Esophagus muscularis mucosa (tissue), 4 donors: ENCODE measurements at regions not wholly inside any gene's neighbourhood (a gene's known extent, or its start where the extent isn't known, plus 50 kb on each side); places are given as distances from the start of the nearest gene placed in this dataset.
"Not testable (repeated sequence)": the region's sequence is repeated elsewhere in the genome, so short reads cannot be mapped to it uniquely, and the experiment has no call there.

Source experiments
- DNase-seq: peaks from one replicate; pipeline ENCODE4 v3.0.0-alpha.2; 2017; ENCODE audit errors: extremely low spot score
- H3K27ac ChIP-seq, 4 donors: fragments of 200-600 bp; sonication (generic); replicated peaks in 1 of 4; 1 replicate in 3 of 4; 2 replicates in 1 of 4; pipeline ENCODE4 v1.5.1; 2016 to 2019; ENCODE audit warnings: mild to moderate bottlenecking in 1 of 4
- H3K27me3 ChIP-seq, 4 donors: fragments of 200-600 bp; sonication (generic); one replicate each; pipeline versions ENCODE4 v1.5.1 to v1.6.0; 2016 to 2019
- H3K36me3 ChIP-seq, 4 donors: fragments of 200-600 bp; sonication (generic); one replicate each; pipeline ENCODE4 v1.5.1; 2016 to 2019
- H3K4me1 ChIP-seq, 4 donors: fragments of 200-600 bp; sonication (generic); one replicate each; pipeline ENCODE4 v1.5.1; 2016 to 2019
- H3K4me3 ChIP-seq, 4 donors: fragments of 200-600 bp; sonication (generic); 1 replicate in 2 of 4; 2 replicates in 2 of 4; pipeline ENCODE4 v1.5.1; 2016 to 2019; ENCODE audit warnings: mild to moderate bottlenecking in 4 of 4, moderate library complexity in 1 of 4
- H3K9me3 ChIP-seq, 4 donors: fragments of 200-600 bp; sonication (generic); 1 replicate in 3 of 4; 2 replicates in 1 of 4; pipeline ENCODE4 v1.5.1; 2016 to 2019
- EP300 ChIP-seq: sonication (generic); formaldehyde crosslinking; IDR thresholded peaks from one replicate; pipeline ENCODE4 v1.6.1; 2017; ENCODE audit warnings: antibody characterized with exemption
- POLR2A ChIP-seq: fragments of 450-650 bp; IDR thresholded peaks from one replicate; pipeline ENCODE4 v1.6.1; 2017; ENCODE audit warnings: antibody characterized with exemption, moderate library complexity, mild to moderate bottlenecking, low read depth
- POLR2AphosphoS5 ChIP-seq, 2 donors: sonication (generic); formaldehyde crosslinking; IDR thresholded peaks; one replicate each; pipeline ENCODE4 v1.6.1; 2017; ENCODE audit warnings: antibody characterized with exemption in 2 of 2
- WGBS: methylation state at CpG from one replicate; pipeline ENCODE4 v1.1.5; 2018; 5-methylcytosine and 5-hydroxymethylcytosine counted together
- intact Hi-C: fragments of 100-400 bp; cut with DNase I; formaldehyde crosslinking; loops from one replicate; pipeline ENCODE4 v1.15.1; 2023
- TF ChIP-seq, protein P1 (sequence below), 3 experiments: fragments of 200-600 bp in 2 of 3; fragments of 450-650 bp in 1 of 3; sonication (generic) in 2 of 3; IDR thresholded peaks; one replicate each; pipeline ENCODE4 v1.5.1; 2017 to 2019; ENCODE audit warnings: antibody characterized with exemption in 3 of 3, mild to moderate bottlenecking in 2 of 3, moderate library complexity in 1 of 3

DNA sequence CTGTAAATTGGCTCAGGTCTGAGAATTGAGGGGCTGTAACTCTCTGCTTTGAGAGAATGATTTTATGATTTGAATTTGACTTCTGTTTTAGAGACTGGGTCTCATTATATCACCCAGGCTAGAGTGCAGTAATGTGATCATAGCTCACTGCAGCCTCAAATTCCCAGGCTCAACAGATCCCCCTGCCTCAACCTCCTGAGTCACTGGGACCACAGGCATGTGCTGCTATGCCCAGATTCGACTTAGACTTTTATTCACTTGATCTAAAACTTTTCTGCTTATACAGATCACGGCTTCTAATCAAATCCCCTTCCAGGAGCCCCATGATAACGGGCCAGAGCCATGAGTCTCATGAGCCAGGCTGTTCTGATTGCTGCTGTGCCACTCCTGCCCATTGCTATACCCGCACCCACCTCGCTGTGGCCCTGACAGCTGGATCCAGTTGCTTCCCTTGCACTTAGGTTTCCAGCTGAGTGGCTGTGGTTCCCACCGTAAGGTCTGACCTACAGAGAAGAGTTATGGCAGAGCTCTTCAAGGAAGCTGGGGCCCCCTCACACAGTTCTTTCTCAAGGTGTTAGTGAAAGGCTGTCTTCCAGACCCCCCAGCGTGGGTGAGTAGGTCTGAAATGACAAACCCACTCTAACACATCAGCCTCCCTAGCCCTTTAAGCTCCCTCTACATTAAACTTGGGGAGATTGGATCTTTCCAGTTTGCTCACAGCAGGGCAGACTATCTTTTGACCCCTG, 251.2 kb upstream of the SGCG start:
- peaks cover 0 to 25% (median 13%) of the 10 kb centered on the region in 4 donors for H3K4me1 ChIP-seq
- intact Hi-C loops = no loop called here
- no peaks in the 10 kb centered on the region for H3K9me3 ChIP-seq
- no peaks in the 10 kb centered on the region for H3K27me3 ChIP-seq
- H3K27ac ChIP-seq = no peak overlapping the region
- no peaks in the 10 kb centered on the region for H3K36me3 ChIP-seq
- no peak overlapping the region for H3K4me3 ChIP-seq
- WGBS = 88% methylated on average over 7 of the region's 7 CpGs
- no peak for DNase-seq
- TF ChIP-seq POLR2A (no peak), POLR2AphosphoS5 (IDR thresholded peaks at IDR 0.05) (no peak), EP300 (no peak)
- TF ChIP-seq, protein P1, sequence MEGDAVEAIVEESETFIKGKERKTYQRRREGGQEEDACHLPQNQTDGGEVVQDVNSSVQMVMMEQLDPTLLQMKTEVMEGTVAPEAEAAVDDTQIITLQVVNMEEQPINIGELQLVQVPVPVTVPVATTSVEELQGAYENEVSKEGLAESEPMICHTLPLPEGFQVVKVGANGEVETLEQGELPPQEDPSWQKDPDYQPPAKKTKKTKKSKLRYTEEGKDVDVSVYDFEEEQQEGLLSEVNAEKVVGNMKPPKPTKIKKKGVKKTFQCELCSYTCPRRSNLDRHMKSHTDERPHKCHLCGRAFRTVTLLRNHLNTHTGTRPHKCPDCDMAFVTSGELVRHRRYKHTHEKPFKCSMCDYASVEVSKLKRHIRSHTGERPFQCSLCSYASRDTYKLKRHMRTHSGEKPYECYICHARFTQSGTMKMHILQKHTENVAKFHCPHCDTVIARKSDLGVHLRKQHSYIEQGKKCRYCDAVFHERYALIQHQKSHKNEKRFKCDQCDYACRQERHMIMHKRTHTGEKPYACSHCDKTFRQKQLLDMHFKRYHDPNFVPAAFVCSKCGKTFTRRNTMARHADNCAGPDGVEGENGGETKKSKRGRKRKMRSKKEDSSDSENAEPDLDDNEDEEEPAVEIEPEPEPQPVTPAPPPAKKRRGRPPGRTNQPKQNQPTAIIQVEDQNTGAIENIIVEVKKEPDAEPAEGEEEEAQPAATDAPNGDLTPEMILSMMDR (IDR thresholded peaks at IDR 0.05) = no peak

- intact Hi-C loops = no loop called here
- H3K4me1 ChIP-seq = peaks cover 0 to 17% (median 6%) of the 10 kb centered on the region in 4 donors
- H3K36me3 ChIP-seq = no peaks in the 10 kb centered on the region
Observed at GRCh38 chr13:22931576-22931975, 249.2 kb upstream of the SGCG start.

GRCh38 chr13:22932632-22933412, 248.0 kb upstream of the SGCG start:
- 93% methylated on average over 13 of the region's 20 CpGs for WGBS
- intact Hi-C loops, H3K9me3 ChIP-seq: not testable (repeated sequence)

More at GRCh38 chr13:22931576-22931975, 249.2 kb upstream of the SGCG start:
- DNase-seq = no peak
- Histone ChIP-seq H3K27ac (no peak overlapping the region), H3K9me3 (no peaks in the 10 kb centered on the region), H3K27me3 (no peaks in the 10 kb centered on the region), H3K4me3 (no peak overlapping the region)
- TF ChIP-seq POLR2AphosphoS5 (IDR thresholded peaks at IDR 0.05) = no peak
- TF ChIP-seq POLR2A = no peak
- TF ChIP-seq, protein P1 (IDR thresholded peaks at IDR 0.05) = no peak
- TF ChIP-seq EP300 = no peak
- WGBS = 83% methylated on average over 1 of the region's 1 CpG

DNA sequence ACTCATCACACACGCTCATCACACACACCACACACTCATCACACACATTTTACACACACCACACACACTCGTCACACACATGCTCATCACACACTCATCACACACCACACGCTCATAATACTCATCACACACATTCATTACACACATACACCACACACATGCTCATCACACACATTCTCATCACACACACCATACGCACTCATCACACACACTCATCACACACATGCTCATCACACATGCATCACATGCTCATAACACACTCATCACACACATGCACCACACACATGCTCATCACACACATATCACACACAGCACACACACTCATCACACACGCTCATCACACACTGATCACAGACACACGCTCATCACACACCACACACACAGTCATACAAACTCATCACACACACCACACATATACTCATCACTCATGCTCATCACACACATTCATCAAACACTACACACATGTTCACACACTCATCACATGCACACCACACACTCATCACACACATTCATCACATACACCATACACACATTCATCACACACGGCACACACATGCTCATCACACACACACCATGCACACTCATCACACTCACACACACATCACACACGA, 247.1 kb upstream of the SGCG start:
- no peak for DNase-seq
- H3K4me3 ChIP-seq = no peak overlapping the region
- WGBS = 73% methylated on average over 8 of the region's 8 CpGs
- TF ChIP-seq POLR2A (no peak), POLR2AphosphoS5 (IDR thresholded peaks at IDR 0.05) (no peak), EP300 (no peak)
- TF ChIP-seq, protein P1 (IDR thresholded peaks at IDR 0.05) = no peak
- no peaks in the 10 kb centered on the region for H3K9me3 ChIP-seq
- H3K27me3 ChIP-seq = no peaks in the 10 kb centered on the region
- no peaks in the 10 kb centered on the region for H3K4me1 ChIP-seq
- intact Hi-C loops = no loop called here
- H3K36me3 ChIP-seq = no peaks in the 10 kb centered on the region
- no peak overlapping the region for H3K27ac ChIP-seq

More at GRCh38 chr13:22932632-22933412, 248.0 kb upstream of the SGCG start:
- DNase-seq, H3K27me3 ChIP-seq, H3K27ac ChIP-seq, H3K4me3 ChIP-seq, H3K4me1 ChIP-seq, H3K36me3 ChIP-seq: not testable (repeated sequence)
